Loucy (cell line): ENCODE measurements at regions not wholly inside any gene's neighbourhood (a gene's known extent, or its start where the extent isn't known, plus 50 kb on each side); places are given as distances from the start of the nearest gene placed in this dataset.

Experiments
- H2AFZ ChIP-seq: fragments of 200-600 bp; sonication (generic); 2 replicates; pipeline ENCODE4 v1.6.0; 2016; ENCODE audit warnings: antibody characterized with exemption, mild to moderate bottlenecking, low read length, moderate library complexity
- H3F3A ChIP-seq: fragments of 200-600 bp; 2 replicates; pipeline ENCODE4 v1.6.0; 2016; ENCODE audit warnings: antibody characterized with exemption, low read depth, mild to moderate bottlenecking
- H3K27me3 ChIP-seq: fragments of 200-600 bp; sonication (generic); 2 replicates; pipeline ENCODE4 v1.6.1; 2014; ENCODE audit warnings: low read length, mild to moderate bottlenecking; ENCODE audit not compliant: insufficient read depth, poor library complexity, severe bottlenecking
- H3K36me3 ChIP-seq: fragments of 200-600 bp; sonication (generic); 2 replicates; pipeline ENCODE4 v1.6.1; 2016; ENCODE audit warnings: low read length; ENCODE audit not compliant: insufficient read depth
- H3K4me1 ChIP-seq: fragments of 200-600 bp; sonication (generic); 2 replicates; pipeline ENCODE4 v1.5.1; 2014; ENCODE audit warnings: low read length, mild to moderate bottlenecking; ENCODE audit not compliant: insufficient read depth, poor library complexity, severe bottlenecking
- H3K4me2 ChIP-seq: fragments of 200-600 bp; sonication (generic); 2 replicates; pipeline ENCODE4 v1.6.0; 2014; ENCODE audit warnings: antibody characterized with exemption, low read length, low read depth, mild to moderate bottlenecking; ENCODE audit not compliant: poor library complexity, severe bottlenecking
- H3K4me3 ChIP-seq: fragments of 200-600 bp; sonication (generic); 2 replicates; pipeline ENCODE4 v1.5.1; 2014; ENCODE audit warnings: low read length, mild to moderate bottlenecking, mixed read lengths; ENCODE audit not compliant: poor library complexity, severe bottlenecking
- H3K79me2 ChIP-seq: fragments of 200-600 bp; sonication (generic); 2 replicates; pipeline ENCODE4 v1.6.1; 2014; ENCODE audit warnings: low read length; ENCODE audit not compliant: insufficient read depth
- H3K9ac ChIP-seq: fragments of 200-600 bp; sonication (generic); 2 replicates; pipeline ENCODE4 v1.6.0; 2014; ENCODE audit warnings: mild to moderate bottlenecking, low read depth, low read length, moderate library complexity; ENCODE audit not compliant: poor library complexity, severe bottlenecking
- H3K9me2 ChIP-seq: fragments of 200-600 bp; sonication (generic); replicated peaks from 2 replicates; pipeline ENCODE4 v1.6.1; 2016; ENCODE audit warnings: low read depth, low read length, mixed read lengths
- H3K9me3 ChIP-seq: fragments of 200-600 bp; sonication (generic); 2 replicates; pipeline ENCODE4 v1.6.1; 2014; ENCODE audit warnings: mild to moderate bottlenecking, antibody characterized with exemption, low read length, low read depth; ENCODE audit not compliant: insufficient read depth
- H4K20me1 ChIP-seq: fragments of 200-600 bp; sonication (generic); 2 replicates; pipeline ENCODE4 v1.6.0; 2014; ENCODE audit warnings: antibody characterized with exemption, low read length, mild to moderate bottlenecking; ENCODE audit not compliant: insufficient read depth, poor library complexity, severe bottlenecking
- CTCF ChIP-seq: fragments of 200-600 bp; sonication (generic); conservative IDR thresholded peaks from 2 replicates; pipeline ENCODE4 v1.5.1; 2014; ENCODE audit warnings: mild to moderate bottlenecking, antibody characterized with exemption, low read length
- EZH2phosphoT487 ChIP-seq: fragments of 200-600 bp; IDR thresholded peaks from 2 replicates; pipeline ENCODE4 v1.6.1; 2018; ENCODE audit warnings: antibody characterized with exemption, mild to moderate bottlenecking, moderate library complexity, borderline replicate concordance

- Histone ChIP-seq H3F3A (no peaks in the 10 kb centered on the region), H3K4me3 (no peak overlapping the region)
- no peak for TF ChIP-seq CTCF
- no peak for TF ChIP-seq EZH2phosphoT487
Observed at GRCh38 chr16:11475896-11476630, 110.7 kb downstream of the LITAF start.

GRCh38 chr16:11476676-11477075 lies 110.0 kb downstream of the LITAF start:
- TF ChIP-seq EZH2phosphoT487 (no peak), CTCF (no peak)
- H3K4me2 ChIP-seq, result no peak overlapping the region
- H3K9me3 ChIP-seq, result no peaks in the 10 kb centered on the region
- H3K4me1 ChIP-seq, result no peaks in the 10 kb centered on the region
- H3K36me3 ChIP-seq, result no peaks in the 10 kb centered on the region
- no peaks in the 10 kb centered on the region for H3K27me3 ChIP-seq
- H3K9ac ChIP-seq, result no peak overlapping the region
- no peaks in the 10 kb centered on the region for H4K20me1 ChIP-seq
- no peak overlapping the region for H2AFZ ChIP-seq
- H3K4me3 ChIP-seq, result no peak overlapping the region
- no peaks in the 10 kb centered on the region for H3K79me2 ChIP-seq
- H3F3A ChIP-seq, result no peaks in the 10 kb centered on the region
- H3K9me2 ChIP-seq, result no peaks in the 10 kb centered on the region

More at GRCh38 chr16:11475896-11476630, 110.7 kb downstream of the LITAF start:
- no peaks in the 10 kb centered on the region for H3K9me2 ChIP-seq
- H3K4me1 ChIP-seq, result no peaks in the 10 kb centered on the region
- no peak overlapping the region for H2AFZ ChIP-seq
- H3K4me2 ChIP-seq, result no peak overlapping the region
- no peaks in the 10 kb centered on the region for H3K27me3 ChIP-seq
- no peaks in the 10 kb centered on the region for H3K9me3 ChIP-seq
- H4K20me1 ChIP-seq, result no peaks in the 10 kb centered on the region
- H3K9ac ChIP-seq, result no peak overlapping the region
- H3K79me2 ChIP-seq, result no peaks in the 10 kb centered on the region
- no peaks in the 10 kb centered on the region for H3K36me3 ChIP-seq

- H2AFZ ChIP-seq, result no peak overlapping the region
- H3F3A ChIP-seq, result no peaks in the 10 kb centered on the region
- no peaks in the 10 kb centered on the region for H3K9me3 ChIP-seq
- H3K27me3 ChIP-seq, result no peaks in the 10 kb centered on the region
- H3K9me2 ChIP-seq, result no peaks in the 10 kb centered on the region
- H3K4me1 ChIP-seq, result no peaks in the 10 kb centered on the region
- no peaks in the 10 kb centered on the region for H3K79me2 ChIP-seq
- H4K20me1 ChIP-seq, result no peaks in the 10 kb centered on the region
- no peak overlapping the region for H3K4me3 ChIP-seq
- TF ChIP-seq CTCF, result no peak
- no peak for TF ChIP-seq EZH2phosphoT487
- H3K9ac ChIP-seq, result no peak overlapping the region
- H3K36me3 ChIP-seq, result no peaks in the 10 kb centered on the region
- no peak overlapping the region for H3K4me2 ChIP-seq
Observed at GRCh38 chr16:11478431-11479119, 108.1 kb downstream of the LITAF start.
